GM12878 (cell line): ENCODE measurements at regions not wholly inside any gene's neighbourhood (a gene's known extent, or its start where the extent isn't known, plus 50 kb on each side); places are given as distances from the start of the nearest gene placed in this dataset.

Experiments
- ATAC-seq: fragments of 200-7000 bp; cut with Tn5 transposase; 3 replicates; pipeline ENCODE4 v1.9.1; 2020; ENCODE audit warnings: mild to moderate bottlenecking, moderate library complexity
- BruUV-seq: library from RNA; stranded (reverse); fragments of 400-500 nt; replicated peaks from 2 replicates; lab custom pipeline; 2021; lab: Mats Ljungman, UMichigan
- CTCF ChIA-PET: fragments of 300-600 bp; sonication (Branson Sonifier 250); formaldehyde crosslinking; extraction: SDS; loops from one replicate; lab custom pipeline; 2021; ENCODE audit warnings: inconsistent platforms; lab: Yijun Ruan, JAX
- POLR2A ChIA-PET: fragments of 350-600 bp; formaldehyde crosslinking; extraction: SDS; loops from one replicate; lab custom pipeline; 2021; ENCODE audit warnings: inconsistent platforms; lab: Charles Lee
- RAD21 ChIA-PET: fragments of 300-600 bp; sonication (Branson Sonifier 250); formaldehyde crosslinking; loops from one replicate; lab custom pipeline; 2023; ENCODE audit warnings: antibody characterized with exemption; ENCODE audit not compliant: unreplicated experiment; lab: Charles Lee
- SMC1A ChIA-PET: fragments of 300-600 bp; sonication (Branson Sonifier 250); formaldehyde crosslinking; loops from one replicate; lab custom pipeline; 2023; ENCODE audit not compliant: unreplicated experiment, uncharacterized antibody; lab: Charles Lee
- DNase-seq: peaks from one replicate; pipeline ENCODE4 v3.0.0-alpha.2; 2011; ENCODE audit warnings: low read depth, low spot score
- FAIRE-seq: peaks from 3 replicates; lab custom pipeline; 2011; peaks lifted over from hg19 to GRCh38; lab: Jason Lieb, UNC
- H2AFZ ChIP-seq: 2 replicates; pipeline ENCODE4 v1.6.0; 2011; ENCODE audit warnings: low read depth, low read length, control low read depth; ENCODE audit not compliant: control insufficient read depth
- H3K27ac ChIP-seq: 2 replicates; pipeline ENCODE4 v1.5.1; 2011; ENCODE audit warnings: control low read depth; ENCODE audit not compliant: control insufficient read depth, insufficient read depth
- H3K27me3 ChIP-seq, 2 experiments: replicated peaks in 1 of 2; 2 replicates each; pipeline versions ENCODE4 v1.6.0 to v1.6.1; 2011; ENCODE audit warnings: low read length in 1 of 2; ENCODE audit not compliant: control insufficient read depth in 2 of 2, insufficient read depth in 2 of 2
- H3K36me3 ChIP-seq, 2 experiments: 2 replicates each; pipeline ENCODE4 v1.5.1; 2011; ENCODE audit warnings: low read length in 1 of 2; ENCODE audit not compliant: control insufficient read depth in 2 of 2, insufficient read depth in 2 of 2
- H3K4me1 ChIP-seq: 2 replicates; pipeline ENCODE4 v1.6.1; 2011; ENCODE audit warnings: mild to moderate bottlenecking, low read length, moderate library complexity, mixed read lengths; ENCODE audit not compliant: control insufficient read depth, insufficient read depth
- H3K4me2 ChIP-seq: 2 replicates; pipeline ENCODE4 v1.6.0; 2011; ENCODE audit warnings: control low read depth; ENCODE audit not compliant: control insufficient read depth, insufficient read depth
- H3K4me3 ChIP-seq: fragments of 200-600 bp; sonication (generic); 2 replicates; pipeline ENCODE4 v1.5.1; 2016
- H3K79me2 ChIP-seq: 2 replicates; pipeline ENCODE4 v1.6.0; 2011; ENCODE audit warnings: low read length; ENCODE audit not compliant: control insufficient read depth, insufficient read depth
- H3K9ac ChIP-seq: 2 replicates; pipeline ENCODE4 v1.8.0; 2011; ENCODE audit warnings: low read length, control low read depth, mixed read lengths; ENCODE audit not compliant: control insufficient read depth, insufficient read depth
- H3K9me3 ChIP-seq: replicated peaks from 3 replicates; pipeline ENCODE4 v1.5.1; 2011; ENCODE audit warnings: mild to moderate bottlenecking, low read length; ENCODE audit not compliant: control insufficient read depth, insufficient read depth
- H4K20me1 ChIP-seq: 2 replicates; pipeline ENCODE4 v1.6.0; 2011; ENCODE audit not compliant: control insufficient read depth, insufficient read depth
- CHD1 ChIP-seq: IDR thresholded peaks from 2 replicates; pipeline ENCODE4 v1.6.1; 2012; ENCODE audit warnings: low read depth, low read length, improper control_type of control experiment
- EP300 ChIP-seq, 2 experiments: fragments of 150-350 bp in 1 of 2; IDR thresholded peaks; 2 replicates each; pipeline ENCODE4 v1.6.1; 2011 to 2012; ENCODE audit warnings: low read depth in 2 of 2, low read length in 2 of 2, borderline replicate concordance in 1 of 2, improper control_type of control experiment in 1 of 2, inconsistent platforms in 1 of 2; ENCODE audit not compliant: control insufficient read depth in 1 of 2
- MEF2B ChIP-seq: fragments of 450-650 bp; IDR thresholded peaks from 2 replicates; pipeline ENCODE4 v1.6.1; 2018; ENCODE audit warnings: mild to moderate bottlenecking, moderate library complexity; ENCODE audit not compliant: partially characterized antibody, poor library complexity, severe bottlenecking
- PML ChIP-seq: IDR thresholded peaks from 2 replicates; pipeline ENCODE4 v1.6.1; 2012; ENCODE audit warnings: low read length, inconsistent platforms
- POLR2AphosphoS2 ChIP-seq: IDR thresholded peaks from 2 replicates; pipeline ENCODE4 v1.6.1; 2011; ENCODE audit warnings: low read depth, mild to moderate bottlenecking, low read length, improper control_type of control experiment, moderate library complexity
- SMC3 ChIP-seq: IDR thresholded peaks from 2 replicates; pipeline ENCODE4 v1.6.1; 2011; ENCODE audit warnings: low read length, improper control_type of control experiment, borderline replicate concordance
- STAT1 ChIP-seq: fragments of 450-650 bp; conservative IDR thresholded peaks from 2 replicates; pipeline ENCODE4 v1.6.1; 2014; ENCODE audit warnings: antibody characterized with exemption, mild to moderate bottlenecking
- ZBTB40 ChIP-seq: fragments of 450-650 bp; IDR thresholded peaks from 2 replicates; pipeline ENCODE4 v1.6.1; 2016; ENCODE audit warnings: mild to moderate bottlenecking, moderate library complexity, borderline replicate concordance
- WGBS: methylation state at CpG from one replicate; pipeline ENCODE4 v1.1.6; 2016; ENCODE audit warnings: low lambda C conversion rate; ENCODE audit not compliant: insufficient replicate concordance, insufficient coverage; ENCODE audit errors: missing lambda C conversion rate; 5-methylcytosine and 5-hydroxymethylcytosine counted together
- in situ Hi-C: fragments of 300-500 bp; cut with MboI; formaldehyde crosslinking; loops from 9 replicates; pipeline ENCODE4 v1.14.3; 2018; ENCODE audit warnings: mixed read lengths
- intact Hi-C: fragments of 100-400 bp; cut with micrococcal nuclease; formaldehyde crosslinking; loops from one replicate; pipeline ENCODE4 v1.14.2; 2022; ENCODE audit not compliant: unreplicated experiment

GRCh38 chr5:2669913-2670312 lies 81.6 kb downstream of the IRX2 start (continued):
- no peak for TF ChIP-seq ZBTB40

GRCh38 chr5:2669259-2669658 lies 82.2 kb downstream of the IRX2 start:
- CTCF ChIA-PET: no interaction called here
- intact Hi-C loops (no loop called here), in situ Hi-C loops (no loop called here)
- Histone ChIP-seq H3K4me1 (no peaks in the 10 kb centered on the region), H2AFZ (no peak overlapping the region), H3K9ac (no peak overlapping the region), H3K9me3 (no peaks in the 10 kb centered on the region; the same call in 2 of the 3 replicates), H3K4me2 (no peak overlapping the region), H3K27me3 (no peaks in the 10 kb centered on the region), H3K4me3 (no peak overlapping the region), H3K27ac (no peak overlapping the region), H3K79me2 (no peaks in the 10 kb centered on the region), H4K20me1 (no peaks in the 10 kb centered on the region), H3K36me3 (no peaks in the 10 kb centered on the region)
- FAIRE-seq (no peak), ATAC-seq (no peak), DNase-seq (no peak)
- POLR2A ChIA-PET: no interaction called here
- WGBS: 56% methylated on average over 4 of the region's 4 CpGs
- no TSS peak for BruUV-seq
- RAD21 ChIA-PET: no interaction called here
- SMC1A ChIA-PET: no interaction called here
- TF ChIP-seq POLR2AphosphoS2: no peak
- no peak for TF ChIP-seq MEF2B
- TF ChIP-seq CHD1: no peak
- TF ChIP-seq EP300 (IDR thresholded peaks at IDR 0.05; ENCODE audit: borderline replicate concordance in 1 of 2, control insufficient read depth in 1 of 2, low read depth in 2 of 2, low read length in 2 of 2): no peak
- no peak for TF ChIP-seq SMC3
- no peak for TF ChIP-seq STAT1
- no peak for TF ChIP-seq PML
- TF ChIP-seq ZBTB40: no peak
